Neutrophil (primary cell): ENCODE measurements at regions not wholly inside any gene's neighbourhood (a gene's known extent, or its start where the extent isn't known, plus 50 kb on each side); places are given as distances from the start of the nearest gene placed in this dataset.

ENCODE experiments used
- H3K27ac ChIP-seq: fragments of 200-600 bp; sonication (generic); 2 replicates; pipeline ENCODE4 v1.5.1; 2016; ENCODE audit warnings: mild to moderate bottlenecking, moderate library complexity
- H3K27me3 ChIP-seq: fragments of 200-600 bp; sonication (generic); 2 replicates; pipeline ENCODE4 v1.6.0; 2016; ENCODE audit warnings: mild to moderate bottlenecking
- H3K36me3 ChIP-seq: fragments of 200-600 bp; sonication (generic); 2 replicates; pipeline ENCODE4 v1.5.1; 2017
- H3K4me1 ChIP-seq, 2 experiments: fragments of 200-600 bp in 1 of 2; sonication (generic) in 1 of 2; 1 replicate in 1 of 2; 2 replicates in 1 of 2; pipeline versions ENCODE4 v1.5.1 to v1.6.1; 2013 to 2016; ENCODE audit warnings: low read depth in 1 of 2, low read length in 1 of 2, mild to moderate bottlenecking in 1 of 2, moderate library complexity in 1 of 2; ENCODE audit not compliant: control insufficient read depth in 1 of 2, insufficient read depth in 1 of 2
- H3K4me3 ChIP-seq, 2 experiments: fragments of 200-600 bp in 1 of 2; sonication (generic) in 1 of 2; 1 replicate in 1 of 2; 2 replicates in 1 of 2; pipeline ENCODE4 v1.5.1; 2013 to 2016; ENCODE audit warnings: low read depth in 1 of 2, low read length in 1 of 2, mild to moderate bottlenecking in 1 of 2, moderate library complexity in 1 of 2
- H3K9me3 ChIP-seq: fragments of 200-600 bp; sonication (generic); 2 replicates; pipeline ENCODE4 v1.5.1; 2016
- CTCF ChIP-seq: fragments of 200-600 bp; sonication (generic); IDR thresholded peaks from 2 replicates; pipeline ENCODE4 v1.5.1; 2016; ENCODE audit warnings: antibody characterized with exemption

- H3K27me3 ChIP-seq = peaks cover 28% of the 10 kb centered on the region
- H3K27ac ChIP-seq = no peak overlapping the region
Observed at GRCh38 chr3:44185396-44185915, 56.2 kb upstream of the TOPAZ1 start.

GRCh38 chr3:44186111-44186672 is 55.5 kb upstream of the TOPAZ1 start:
- Histone ChIP-seq H3K27ac (no peak overlapping the region), H3K27me3 (peaks cover 28% of the 10 kb centered on the region), H3K9me3 (no peaks in the 10 kb centered on the region), H3K4me1 (no peaks in the 10 kb centered on the region), H3K36me3 (no peaks in the 10 kb centered on the region), H3K4me3 (no peak overlapping the region)
- TF ChIP-seq CTCF = no peak

More at GRCh38 chr3:44185396-44185915, 56.2 kb upstream of the TOPAZ1 start:
- Histone ChIP-seq H3K4me3 (no peak overlapping the region), H3K4me1 (no peaks in the 10 kb centered on the region), H3K36me3 (no peaks in the 10 kb centered on the region), H3K9me3 (no peaks in the 10 kb centered on the region)
- no peak for TF ChIP-seq CTCF

DNA sequence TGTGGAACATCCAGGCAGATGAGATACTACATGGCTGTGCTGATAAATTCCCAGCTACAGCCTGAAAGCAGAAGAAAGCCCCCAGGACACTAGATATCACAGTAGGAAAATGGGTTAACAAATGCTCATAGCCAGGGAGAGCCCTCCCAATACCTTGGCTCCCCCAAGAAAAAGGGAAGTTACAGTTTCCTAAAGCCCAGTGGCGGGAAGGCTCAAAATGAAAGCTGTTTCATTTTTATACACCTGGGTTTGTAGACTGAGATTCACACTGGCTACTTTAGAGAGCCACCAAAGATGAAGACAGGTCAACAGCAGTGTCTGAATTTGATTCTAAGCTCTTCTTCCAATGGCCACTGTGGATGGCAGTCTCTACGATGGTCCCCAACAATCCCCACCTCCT is 55.0 kb upstream of the TOPAZ1 start:
- Histone ChIP-seq H3K27me3 (peaks cover 28% of the 10 kb centered on the region), H3K4me1 (no peaks in the 10 kb centered on the region), H3K4me3 (no peak overlapping the region), H3K27ac (no peak overlapping the region), H3K9me3 (no peaks in the 10 kb centered on the region), H3K36me3 (no peaks in the 10 kb centered on the region)
- no peak for TF ChIP-seq CTCF
